Calu3 (cell line): ENCODE measurements at regions not wholly inside any gene's neighbourhood (a gene's known extent, or its start where the extent isn't known, plus 50 kb on each side); places are given as distances from the start of the nearest gene placed in this dataset.
"Not testable (repeated sequence)": the region's sequence is repeated elsewhere in the genome, so short reads cannot be mapped to it uniquely, and the experiment has no call there.

Experiments used
- BruUV-seq: library from RNA; stranded (reverse); fragments of 400-500 nt; replicated peaks from 2 replicates; lab custom pipeline; 2021; lab: Mats Ljungman, UMichigan
- CTCF ChIA-PET: fragments of 300-600 bp; sonication (Branson Sonifier 250); formaldehyde crosslinking; loops from one replicate; lab custom pipeline; 2022; ENCODE audit warnings: antibody characterized with exemption; lab: Charles Lee
- DNase-seq: peaks from one replicate; pipeline ENCODE4 v3.0.0; 2022
- H3K27ac Mint-ChIP-seq: one replicate; pipeline ENCODE4 v1.8.0; 2022; ENCODE audit warnings: mixed read lengths; ENCODE audit not compliant: unreplicated experiment
- H3K27me3 Mint-ChIP-seq: one replicate; pipeline ENCODE4 v1.8.0; 2022; ENCODE audit warnings: mixed read lengths; ENCODE audit not compliant: unreplicated experiment
- H3K36me3 Mint-ChIP-seq: one replicate; pipeline ENCODE4 v1.8.0; 2022; ENCODE audit warnings: mild to moderate bottlenecking, moderate library complexity, mixed read lengths; ENCODE audit not compliant: insufficient read depth, unreplicated experiment
- H3K4me1 Mint-ChIP-seq: one replicate; pipeline ENCODE4 v1.8.0; 2022; ENCODE audit warnings: mild to moderate bottlenecking, low read depth, mixed read lengths; ENCODE audit not compliant: unreplicated experiment
- H3K4me3 Mint-ChIP-seq: one replicate; pipeline ENCODE4 v1.8.0; 2022; ENCODE audit warnings: mild to moderate bottlenecking, low read depth, moderate library complexity, mixed read lengths; ENCODE audit not compliant: unreplicated experiment
- H3K9me3 Mint-ChIP-seq: one replicate; pipeline ENCODE4 v1.8.0; 2022; ENCODE audit warnings: low read depth, mixed read lengths; ENCODE audit not compliant: unreplicated experiment
- CTCF ChIP-seq: fragments of 200-600 bp; IDR thresholded peaks from one replicate; pipeline ENCODE4 v1.8.0; 2022; ENCODE audit warnings: antibody characterized with exemption; ENCODE audit not compliant: unreplicated experiment
- intact Hi-C: fragments of 100-400 bp; cut with micrococcal nuclease; formaldehyde crosslinking; loops from one replicate; pipeline ENCODE4 v1.10.0; 2022; ENCODE audit not compliant: unreplicated experiment

DNA sequence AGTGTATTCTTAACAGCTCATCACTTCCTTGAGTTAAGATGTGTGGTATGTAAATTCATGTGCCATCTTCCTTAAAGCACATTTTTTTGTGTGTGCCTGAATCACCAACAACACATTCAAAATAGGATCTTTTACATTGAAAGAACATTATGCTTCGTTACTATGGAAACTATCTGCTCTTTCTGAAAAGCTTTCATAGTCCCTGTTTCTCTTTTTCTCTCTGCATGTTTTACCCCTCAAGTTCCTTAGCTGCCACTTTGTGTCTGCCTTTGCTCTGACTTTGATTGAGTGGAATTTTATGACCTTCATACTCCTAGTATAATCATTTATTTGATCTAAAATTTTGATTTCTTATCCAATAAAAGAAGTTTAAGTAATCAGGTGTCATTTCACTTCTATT, 880.3 kb upstream of the FOXG1 start:
- no peak overlapping the region for H3K4me3 Mint-ChIP-seq

DNA sequence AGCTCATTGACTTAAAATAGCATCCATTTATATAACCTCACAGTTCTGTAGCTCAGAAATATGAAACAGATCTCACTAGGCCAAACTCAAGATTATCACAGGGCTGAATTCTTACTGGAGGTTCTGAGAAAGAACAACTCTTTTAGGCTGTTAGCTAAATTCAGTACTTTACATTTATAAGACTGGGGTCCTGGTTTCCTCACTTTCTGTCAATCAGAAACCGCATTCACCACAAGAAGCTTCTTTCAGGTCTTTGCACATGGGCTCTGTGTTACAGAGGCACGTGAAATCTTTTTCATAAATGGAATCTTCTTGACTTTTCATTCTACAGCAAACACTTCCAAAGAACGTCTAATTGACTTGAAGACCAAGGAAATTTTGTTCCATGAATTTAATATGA, 876.3 kb upstream of the FOXG1 start:
- TF ChIP-seq CTCF, result no peak
- no peaks in the 10 kb centered on the region for H3K36me3 Mint-ChIP-seq
- no peak for DNase-seq
- no peak overlapping the region for H3K4me3 Mint-ChIP-seq
- H3K27me3 Mint-ChIP-seq, result no peaks in the 10 kb centered on the region
- no peak overlapping the region for H3K27ac Mint-ChIP-seq
- no TSS peak for BruUV-seq
- H3K4me1 Mint-ChIP-seq, result no peaks in the 10 kb centered on the region
- CTCF ChIA-PET, result no interaction called here
- intact Hi-C loops, result no loop called here
- H3K9me3 Mint-ChIP-seq, result no peaks in the 10 kb centered on the region

More for the DNA sequence above, 880.3 kb upstream of the FOXG1 start:
- BruUV-seq, result no TSS peak
- Mint-ChIP-seq H3K27me3 (no peaks in the 10 kb centered on the region), H3K9me3 (no peaks in the 10 kb centered on the region), H3K36me3 (no peaks in the 10 kb centered on the region), H3K4me1 (no peaks in the 10 kb centered on the region), H3K27ac (no peak overlapping the region)
- DNase-seq, result no peak
- intact Hi-C loops, result no loop called here
- CTCF ChIA-PET, result interaction anchor here (0.7 kb wide), 1 partner anchor 9 kb away, joined by 3 read pairs; no protein-coding TSS in a partner anchor
- no peak for TF ChIP-seq CTCF

- CTCF ChIA-PET, H3K36me3 Mint-ChIP-seq, DNase-seq, H3K27me3 Mint-ChIP-seq, BruUV-seq, H3K4me3 Mint-ChIP-seq, intact Hi-C loops, H3K27ac Mint-ChIP-seq, H3K9me3 Mint-ChIP-seq, H3K4me1 Mint-ChIP-seq: not testable (repeated sequence)
These were observed 858.1 kb upstream of the FOXG1 start for GRCh38 chr14:27908484-27908883.

DNA sequence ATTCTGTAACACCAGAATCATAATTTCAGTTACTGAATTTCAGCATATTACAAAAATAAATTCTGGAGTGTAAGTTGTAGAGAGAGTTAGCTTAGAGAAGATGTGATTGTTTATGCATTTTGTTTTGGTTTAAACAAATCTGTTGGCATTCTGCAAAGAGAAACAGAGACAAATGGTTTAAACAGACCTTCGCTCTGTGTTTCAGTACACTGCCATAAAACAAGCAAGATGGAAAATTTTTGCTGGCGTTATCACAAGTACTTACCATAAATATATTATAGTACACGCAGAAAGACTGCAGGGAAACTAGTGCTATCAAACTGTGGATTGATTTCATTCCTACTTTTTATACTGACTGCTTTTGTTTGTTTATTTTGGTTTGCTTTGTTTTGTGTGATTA, 850.3 kb upstream of the FOXG1 start:
- H3K9me3 Mint-ChIP-seq, result no peaks in the 10 kb centered on the region
- DNase-seq, result no peak
- intact Hi-C loops, result no loop called here
- H3K27me3 Mint-ChIP-seq, result no peaks in the 10 kb centered on the region
- TF ChIP-seq CTCF, result no peak
- no peaks in the 10 kb centered on the region for H3K36me3 Mint-ChIP-seq
- no peak overlapping the region for H3K27ac Mint-ChIP-seq
- H3K4me3 Mint-ChIP-seq, result no peak overlapping the region
- H3K4me1 Mint-ChIP-seq, result no peaks in the 10 kb centered on the region
- CTCF ChIA-PET, result no interaction called here
- BruUV-seq, result no TSS peak

DNA sequence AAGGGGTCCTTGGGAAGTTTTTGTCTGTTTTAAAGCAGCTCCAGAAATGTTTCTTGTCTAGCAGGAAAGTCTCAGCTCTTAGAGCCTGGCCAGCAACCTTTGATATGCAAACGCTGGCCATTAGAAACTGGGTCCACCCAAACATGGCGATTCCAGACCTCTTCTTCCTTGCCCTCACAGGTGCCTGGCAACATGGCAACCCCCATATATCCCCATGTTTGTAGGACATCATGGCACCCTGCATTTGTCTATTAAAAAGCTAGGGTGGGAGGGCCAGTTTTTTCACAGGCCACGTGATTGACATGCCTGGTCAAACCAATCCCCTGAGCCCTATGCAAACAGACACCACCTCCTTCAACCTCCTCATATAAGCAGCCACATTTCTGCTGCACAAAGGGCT, 848.7 kb upstream of the FOXG1 start:
- Mint-ChIP-seq H3K27me3 (no peaks in the 10 kb centered on the region), H3K4me3 (no peak overlapping the region), H3K36me3 (no peaks in the 10 kb centered on the region), H3K27ac (no peak overlapping the region), H3K9me3 (peaks cover 2% of the 10 kb centered on the region), H3K4me1 (no peaks in the 10 kb centered on the region)
- TF ChIP-seq CTCF, result no peak
- BruUV-seq, result no TSS peak
- CTCF ChIA-PET, result no interaction called here
- intact Hi-C loops, result no loop called here
- DNase-seq, result no peak
